HFFc6 (cell line): ENCODE measurements at regions not wholly inside any gene's neighbourhood (a gene's known extent, or its start where the extent isn't known, plus 50 kb on each side); places are given as distances from the start of the nearest gene placed in this dataset.

Source experiments
- DNase-seq: peaks from one replicate; pipeline ENCODE4 v3.0.0-alpha.2; 2018
- H3K27ac Mint-ChIP-seq: 2 replicates; pipeline ENCODE4 v1.8.0; 2020; ENCODE audit warnings: mild to moderate bottlenecking, mixed read lengths
- H3K27me3 Mint-ChIP-seq: 2 replicates; pipeline ENCODE4 v1.8.0; 2021; ENCODE audit warnings: mild to moderate bottlenecking, moderate library complexity, mixed read lengths; ENCODE audit not compliant: insufficient read depth
- H3K36me3 Mint-ChIP-seq: 2 replicates; pipeline ENCODE4 v1.8.0; 2021; ENCODE audit warnings: low read depth, mixed read lengths
- H3K4me1 Mint-ChIP-seq: 2 replicates; pipeline ENCODE4 v1.8.0; 2020; ENCODE audit warnings: low read depth, mixed read lengths
- H3K4me3 Mint-ChIP-seq: 2 replicates; pipeline ENCODE4 v1.8.0; 2020; ENCODE audit warnings: mild to moderate bottlenecking, moderate library complexity, mixed read lengths
- H3K9me3 Mint-ChIP-seq: 2 replicates; pipeline ENCODE4 v1.8.0; 2020; ENCODE audit warnings: mild to moderate bottlenecking, mixed read lengths
- CTCF ChIP-seq: fragments of 200-600 bp; sonication (generic); IDR thresholded peaks from 2 replicates; pipeline ENCODE4 v1.5.0; 2021; ENCODE audit warnings: antibody characterized with exemption, mild to moderate bottlenecking

- DNase-seq: no peak
- H3K27ac Mint-ChIP-seq: no peak overlapping the region
- no peak overlapping the region for H3K4me3 Mint-ChIP-seq
- H3K36me3 Mint-ChIP-seq: no peaks in the 10 kb centered on the region
- no peaks in the 10 kb centered on the region; the same call in 1 of the 2 replicates for H3K27me3 Mint-ChIP-seq
- no peaks in the 10 kb centered on the region for H3K4me1 Mint-ChIP-seq
- TF ChIP-seq CTCF: no peak
- peaks cover 19% of the 10 kb centered on the region for H3K9me3 Mint-ChIP-seq
These were observed 497.5 kb upstream of the IGFBP7 start for GRCh38 chr4:57607566-57608180.

GRCh38 chr4:57605376-57605775 lies 495.2 kb upstream of the IGFBP7 start:
- Mint-ChIP-seq H3K9me3 (peaks cover 15% of the 10 kb centered on the region), H3K4me1 (no peaks in the 10 kb centered on the region), H3K36me3 (no peaks in the 10 kb centered on the region), H3K4me3 (no peak overlapping the region), H3K27me3 (no peaks in the 10 kb centered on the region), H3K27ac (no peak overlapping the region)
- no peak for DNase-seq
- no peak for TF ChIP-seq CTCF

- peaks cover 20% of the 10 kb centered on the region for H3K9me3 Mint-ChIP-seq
- no peak overlapping the region for H3K27ac Mint-ChIP-seq
These were observed 492.0 kb upstream of the IGFBP7 start for GRCh38 chr4:57602141-57602540.

GRCh38 chr4:57591073-57591472 lies 480.9 kb upstream of the IGFBP7 start:
- H3K27me3 Mint-ChIP-seq: peaks cover 3% of the 10 kb centered on the region; the same call in 1 of the 2 replicates
- H3K27ac Mint-ChIP-seq: no peak overlapping the region

More at GRCh38 chr4:57602141-57602540, 492.0 kb upstream of the IGFBP7 start:
- Mint-ChIP-seq H3K36me3 (no peaks in the 10 kb centered on the region), H3K27me3 (no peaks in the 10 kb centered on the region), H3K4me3 (no peak overlapping the region), H3K4me1 (no peaks in the 10 kb centered on the region)
- no peak for DNase-seq
- TF ChIP-seq CTCF: no peak

GRCh38 chr4:57588557-57588956 lies 478.4 kb upstream of the IGFBP7 start:
- peaks cover 42% of the 10 kb centered on the region for H3K9me3 Mint-ChIP-seq
- H3K36me3 Mint-ChIP-seq: no peaks in the 10 kb centered on the region
- no peaks in the 10 kb centered on the region for H3K4me1 Mint-ChIP-seq
- peaks cover 3% of the 10 kb centered on the region; the same call in 1 of the 2 replicates for H3K27me3 Mint-ChIP-seq
- no peak for TF ChIP-seq CTCF
- H3K27ac Mint-ChIP-seq: no peak overlapping the region
- H3K4me3 Mint-ChIP-seq: no peak overlapping the region
- no peak for DNase-seq

More at GRCh38 chr4:57591073-57591472, 480.9 kb upstream of the IGFBP7 start:
- Mint-ChIP-seq H3K4me3 (no peak overlapping the region), H3K4me1 (no peaks in the 10 kb centered on the region), H3K36me3 (no peaks in the 10 kb centered on the region), H3K9me3 (peaks cover 29% of the 10 kb centered on the region)
- DNase-seq: no peak
- no peak for TF ChIP-seq CTCF
